ENCODE measurements at regions not wholly inside any gene's neighbourhood (a gene's known extent, or its start where the extent isn't known, plus 50 kb on each side); places are given as distances from the start of the nearest gene placed in this dataset.
"Not testable (repeated sequence)": the region's sequence is repeated elsewhere in the genome, so short reads cannot be mapped to it uniquely, and the experiment has no call there.

DNA sequence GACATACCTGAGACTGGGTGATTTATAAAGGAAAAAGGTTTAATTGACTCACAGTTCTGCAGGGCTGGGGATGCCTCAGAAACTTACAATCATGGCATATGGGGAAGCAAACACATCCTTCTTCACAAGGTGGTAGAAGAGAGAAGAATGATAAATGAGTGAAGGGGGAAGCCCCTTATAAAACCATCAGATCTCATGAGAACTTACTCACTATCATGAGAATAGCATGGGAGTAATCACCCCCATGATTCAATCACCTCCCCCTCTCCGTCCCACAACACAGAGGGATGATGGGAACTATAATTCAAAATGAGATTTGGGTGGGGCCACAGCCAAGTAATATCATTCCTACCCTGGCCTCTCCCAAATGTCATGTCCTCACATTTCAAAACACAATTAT lies 1206.0 kb upstream of the CELF4 start:
- in situ Hi-C loops (cut with HindIII; ENCODE audit: low sequenced_read_pairs) = not testable (repeated sequence)

- in situ Hi-C loops (cut with HindIII; ENCODE audit: low sequenced_read_pairs) = no loop called here
These were observed 1202.9 kb upstream of the CELF4 start for GRCh38 chr18:38768504-38768903.

DNA sequence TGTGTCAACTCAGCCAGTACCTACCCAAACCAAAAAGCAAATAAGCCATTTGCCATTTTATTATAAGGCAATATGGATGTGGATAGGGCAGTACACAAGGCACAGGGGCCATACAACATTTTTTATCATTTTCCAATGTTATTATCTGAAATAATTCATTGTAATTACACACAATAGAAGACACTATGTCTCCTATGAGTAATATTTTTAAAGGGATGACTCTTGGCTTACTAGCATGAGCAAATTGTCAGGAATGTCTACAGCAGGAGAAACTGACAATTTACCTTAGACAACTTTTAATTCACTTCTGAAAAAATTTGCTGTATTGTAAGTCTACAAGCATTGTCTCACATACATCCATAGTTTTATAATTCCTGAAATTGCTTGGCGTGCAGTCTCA lies 1193.9 kb upstream of the CELF4 start:
- in situ Hi-C loops (cut with HindIII; ENCODE audit: low sequenced_read_pairs) = no loop called here

GRCh38 chr18:38756436-38756835 lies 1190.8 kb upstream of the CELF4 start:
- in situ Hi-C loops (cut with HindIII; ENCODE audit: low sequenced_read_pairs) = no loop called here

- in situ Hi-C loops (cut with HindIII; ENCODE audit: low sequenced_read_pairs) = no loop called here
These were observed 1186.8 kb upstream of the CELF4 start for GRCh38 chr18:38752430-38752829.

GRCh38 chr18:38751898-38752297 lies 1186.3 kb upstream of the CELF4 start:
- in situ Hi-C loops (cut with HindIII; ENCODE audit: low sequenced_read_pairs) = no loop called here

DNA sequence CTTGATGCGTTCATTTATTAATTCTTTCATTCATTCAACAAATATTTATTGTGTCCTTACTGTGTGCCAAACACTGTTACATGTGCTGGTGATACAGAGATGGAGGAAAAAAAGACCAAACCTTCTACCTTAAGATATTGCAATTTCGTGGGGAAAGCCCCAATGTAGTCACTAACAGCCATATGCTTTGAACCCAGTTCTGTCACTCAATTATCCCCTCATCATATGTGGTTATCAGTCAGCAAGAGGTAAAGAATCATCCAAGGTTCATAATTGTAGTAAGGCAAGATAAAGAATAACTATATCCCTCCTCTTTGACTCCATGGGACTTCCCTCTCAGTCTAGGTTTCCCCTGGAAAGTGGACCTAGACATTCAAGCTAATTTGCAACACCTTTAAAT lies 1185.6 kb upstream of the CELF4 start:
- in situ Hi-C loops (cut with HindIII; ENCODE audit: low sequenced_read_pairs) = no loop called here

- in situ Hi-C loops (cut with HindIII; ENCODE audit: low sequenced_read_pairs) = no loop called here
These were observed 1185.2 kb upstream of the CELF4 start for GRCh38 chr18:38750751-38751150.

GRCh38 chr18:38747153-38747552 lies 1181.6 kb upstream of the CELF4 start:
- in situ Hi-C loops (cut with HindIII; ENCODE audit: low sequenced_read_pairs) = no loop called here

- in situ Hi-C loops (cut with HindIII; ENCODE audit: low sequenced_read_pairs) = not testable (repeated sequence)
These were observed 1154.6 kb upstream of the CELF4 start for GRCh38 chr18:38720181-38720580.

- in situ Hi-C loops (cut with HindIII; ENCODE audit: low sequenced_read_pairs) = no loop called here
These were observed 1152.8 kb upstream of the CELF4 start for GRCh38 chr18:38718365-38718901.

GRCh38 chr18:38709122-38709521 lies 1143.5 kb upstream of the CELF4 start:
- in situ Hi-C loops (cut with HindIII; ENCODE audit: low sequenced_read_pairs) = no loop called here

GRCh38 chr18:38706373-38706772 lies 1140.8 kb upstream of the CELF4 start:
- in situ Hi-C loops (cut with HindIII; ENCODE audit: low sequenced_read_pairs) = no loop called here

GRCh38 chr18:38698088-38698487 lies 1132.5 kb upstream of the CELF4 start:
- in situ Hi-C loops (cut with HindIII; ENCODE audit: low sequenced_read_pairs) = no loop called here

DNA sequence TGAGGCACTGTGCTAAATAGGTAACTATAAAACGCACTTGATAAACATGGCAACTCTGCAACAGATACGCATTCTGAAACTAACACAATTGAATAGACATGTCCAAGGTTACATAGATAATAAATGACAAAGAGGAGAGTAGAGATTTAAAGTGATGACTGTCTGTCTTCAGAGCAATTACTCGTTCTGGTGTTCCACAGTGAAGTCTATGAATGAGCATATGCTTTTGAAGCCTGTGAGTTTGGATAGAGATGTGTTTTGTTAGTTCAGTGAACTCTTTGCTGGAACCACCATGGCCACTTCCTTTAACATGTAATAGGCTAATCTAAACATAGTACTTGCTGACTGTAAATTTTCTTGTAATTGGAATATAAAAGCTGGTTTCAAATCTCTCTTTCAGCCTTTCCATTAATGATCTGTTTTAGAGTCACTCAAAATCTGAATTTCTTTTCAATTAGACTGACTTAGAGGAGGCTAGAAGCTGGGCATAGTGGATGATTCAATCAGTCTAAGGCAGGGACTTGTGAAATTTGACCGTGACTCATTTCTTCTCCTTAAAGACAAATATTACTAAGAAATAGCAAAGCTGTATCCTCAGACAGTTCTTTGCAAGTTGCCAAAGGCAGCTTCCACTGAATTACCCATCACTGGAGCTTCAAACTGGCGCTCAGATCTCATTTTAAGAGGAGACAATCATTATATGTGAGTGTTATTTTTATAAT lies 1130.1 kb upstream of the CELF4 start:
- in situ Hi-C loops (cut with HindIII; ENCODE audit: low sequenced_read_pairs) = no loop called here

- in situ Hi-C loops (cut with HindIII; ENCODE audit: low sequenced_read_pairs) = no loop called here
These were observed 1127.5 kb upstream of the CELF4 start for GRCh38 chr18:38693104-38693503.

GRCh38 chr18:38690626-38691025 lies 1125.0 kb upstream of the CELF4 start:
- in situ Hi-C loops (cut with HindIII; ENCODE audit: low sequenced_read_pairs) = no loop called here

DNA sequence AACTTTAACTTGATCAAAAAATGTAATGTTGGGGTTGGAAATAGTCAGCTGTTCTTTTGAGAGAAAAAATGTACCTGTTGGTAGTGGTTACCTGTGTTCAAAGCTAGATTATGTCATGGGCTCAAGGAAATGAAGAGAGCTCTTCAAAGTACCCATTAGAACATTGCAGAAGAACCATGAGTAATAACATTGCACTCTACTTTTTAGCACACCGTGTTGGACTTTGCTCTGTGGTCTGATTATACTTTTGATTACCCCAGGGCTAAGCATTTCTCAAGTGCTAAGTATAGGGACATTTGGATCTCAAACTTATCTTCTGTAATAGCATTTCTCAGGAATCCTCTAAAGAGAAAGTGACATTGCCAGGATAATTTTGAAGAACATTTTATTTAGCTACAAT lies 1122.8 kb upstream of the CELF4 start:
- in situ Hi-C loops (cut with HindIII; ENCODE audit: low sequenced_read_pairs) = no loop called here

- in situ Hi-C loops (cut with HindIII; ENCODE audit: low sequenced_read_pairs) = no loop called here
These were observed 1104.9 kb upstream of the CELF4 start for GRCh38 chr18:38670486-38670885.

GRCh38 chr18:38664929-38665328 lies 1099.3 kb upstream of the CELF4 start:
- in situ Hi-C loops (cut with HindIII; ENCODE audit: low sequenced_read_pairs) = no loop called here

DNA sequence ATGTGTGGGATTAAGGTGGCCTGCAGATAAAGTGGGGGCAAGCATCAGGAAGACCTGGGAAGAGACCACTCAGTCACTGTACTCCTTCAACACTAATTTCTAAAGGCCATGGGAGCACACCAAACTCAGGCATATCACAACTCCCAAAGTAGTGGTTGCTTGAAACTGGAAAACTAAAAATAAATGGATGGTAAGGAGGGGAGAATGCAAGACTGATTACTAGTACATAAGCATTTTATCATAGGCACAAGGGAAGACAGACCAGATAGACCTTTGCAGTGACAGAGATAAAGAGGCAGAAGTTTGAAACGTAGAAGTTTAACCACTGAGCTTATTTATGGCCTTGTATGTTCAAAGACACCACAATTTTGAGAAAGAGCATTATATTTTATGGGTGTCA lies 1098.1 kb upstream of the CELF4 start:
- in situ Hi-C loops (cut with HindIII; ENCODE audit: low sequenced_read_pairs) = no loop called here

DNA sequence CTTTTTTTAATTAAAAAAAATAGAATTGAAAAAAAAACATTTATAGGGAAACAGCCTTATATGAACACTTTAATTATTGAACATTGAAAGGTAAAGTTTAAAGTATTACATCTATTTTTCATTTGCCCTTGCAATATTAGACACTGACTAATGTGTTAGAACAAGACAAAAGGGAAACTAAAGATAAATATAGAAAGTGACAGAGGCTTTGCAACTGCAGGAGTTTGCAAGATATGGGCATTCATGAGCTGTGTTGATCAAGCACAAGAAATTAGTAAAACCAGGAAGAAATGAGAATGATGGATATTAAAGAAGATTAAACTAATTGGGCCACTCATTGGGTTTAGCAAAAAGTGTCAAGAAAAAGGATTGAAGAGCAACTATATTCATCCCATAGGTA lies 1097.7 kb upstream of the CELF4 start:
- in situ Hi-C loops (cut with HindIII; ENCODE audit: low sequenced_read_pairs) = no loop called here

DNA sequence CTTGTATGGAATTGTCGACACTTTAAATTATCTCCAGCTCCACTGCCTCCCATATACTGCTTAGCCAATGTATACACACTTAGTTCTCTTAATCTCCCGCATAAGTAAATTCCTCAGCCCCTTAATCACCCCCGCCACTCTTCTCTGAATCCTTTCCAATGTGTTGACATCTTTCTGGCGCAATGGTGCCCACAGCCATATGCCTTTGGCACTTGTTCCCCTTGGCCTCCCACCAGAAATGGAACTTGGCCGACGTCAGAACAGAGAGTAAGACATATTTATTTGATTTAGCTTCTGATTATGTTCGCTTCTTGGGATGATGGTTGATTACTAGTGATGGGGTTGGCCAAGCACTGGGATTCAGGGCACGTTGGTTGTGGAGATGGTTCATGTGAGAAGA lies 1089.3 kb upstream of the CELF4 start:
- in situ Hi-C loops (cut with HindIII; ENCODE audit: low sequenced_read_pairs) = no loop called here

Data from DLD1 (cell line).